ENCODE measurements at regions not wholly inside any gene's neighbourhood (a gene's known extent, or its start where the extent isn't known, plus 50 kb on each side); places are given as distances from the start of the nearest gene placed in this dataset.

- no peak for DNase-seq
- intact Hi-C loops (cut with DNase I): no loop called here
- ATAC-seq: no peak
Measured at GRCh38 chr19:28838909-28839308, 374.0 kb downstream of the UQCRFS1 start.

GRCh38 chr19:28836421-28836820 is 376.5 kb downstream of the UQCRFS1 start:
- DNase-seq (no peak), ATAC-seq (no peak)
- intact Hi-C loops (cut with DNase I): no loop called here

- DNase-seq (no peak), ATAC-seq (no peak)
- intact Hi-C loops (cut with DNase I): no loop called here
Measured at GRCh38 chr19:28834996-28835395, 378.0 kb downstream of the UQCRFS1 start.

GRCh38 chr19:28831462-28831861 is 381.5 kb downstream of the UQCRFS1 start:
- intact Hi-C loops (cut with DNase I): no loop called here
- no peak for ATAC-seq
- no peak for DNase-seq

- no peak for ATAC-seq
- no peak for DNase-seq
- intact Hi-C loops (cut with DNase I): no loop called here
Measured at GRCh38 chr19:28829762-28830161, 383.2 kb downstream of the UQCRFS1 start.

GRCh38 chr19:28829359-28829758 is 383.6 kb downstream of the UQCRFS1 start:
- no peak for DNase-seq
- intact Hi-C loops (cut with DNase I): no loop called here
- ATAC-seq: no peak

- intact Hi-C loops (cut with DNase I): no loop called here
- DNase-seq (no peak), ATAC-seq (no peak)
Measured at GRCh38 chr19:28828276-28828870, 384.6 kb downstream of the UQCRFS1 start.

GRCh38 chr19:28827382-28827781 is 385.6 kb downstream of the UQCRFS1 start:
- intact Hi-C loops (cut with DNase I): no loop called here
- DNase-seq (no peak), ATAC-seq (no peak)

- no peak for DNase-seq
- intact Hi-C loops (cut with DNase I): no loop called here
- peak in 1 of 2 donors; percentile 69 for ATAC-seq
Measured at GRCh38 chr19:28823338-28823961, 389.5 kb downstream of the UQCRFS1 start.

GRCh38 chr19:28820289-28820688 is 392.7 kb downstream of the UQCRFS1 start:
- DNase-seq (no peak), ATAC-seq (no peak)
- intact Hi-C loops (cut with DNase I): no loop called here

- intact Hi-C loops (cut with DNase I): no loop called here
- no peak for ATAC-seq
- no peak for DNase-seq
Measured at GRCh38 chr19:28815257-28815656, 397.7 kb downstream of the UQCRFS1 start.

- intact Hi-C loops (cut with DNase I): no loop called here
- DNase-seq (no peak), ATAC-seq (peak; percentile 37 to 70)
Measured at GRCh38 chr19:28794301-28794700, 418.6 kb downstream of the UQCRFS1 start.

GRCh38 chr19:28793391-28794168 is 419.4 kb downstream of the UQCRFS1 start:
- intact Hi-C loops (cut with DNase I): no loop called here
- DNase-seq: no peak

GRCh38 chr19:28785971-28786370 is 427.0 kb downstream of the UQCRFS1 start:
- ATAC-seq (no peak), DNase-seq (no peak)
- intact Hi-C loops (cut with DNase I): no loop called here

More at GRCh38 chr19:28793391-28794168, 419.4 kb downstream of the UQCRFS1 start:
- ATAC-seq: peak; percentile 73 to 79

GRCh38 chr19:28764066-28764465 is 448.9 kb downstream of the UQCRFS1 start:
- no peak for ATAC-seq

GRCh38 chr19:28746478-28746877 is 466.5 kb downstream of the UQCRFS1 start:
- intact Hi-C loops (cut with DNase I): no loop called here
- no peak for ATAC-seq
- DNase-seq: no peak

More at GRCh38 chr19:28764066-28764465, 448.9 kb downstream of the UQCRFS1 start:
- intact Hi-C loops (cut with DNase I): no loop called here
- no peak for DNase-seq

GRCh38 chr19:28744943-28745342 is 468.0 kb downstream of the UQCRFS1 start:
- ATAC-seq (no peak), DNase-seq (no peak)
- intact Hi-C loops (cut with DNase I): no loop called here

- intact Hi-C loops (cut with DNase I): no loop called here
- DNase-seq (no peak), ATAC-seq (no peak)
Measured at GRCh38 chr19:28744014-28744413, 468.9 kb downstream of the UQCRFS1 start.

GRCh38 chr19:28737021-28737895 is 475.7 kb downstream of the UQCRFS1 start:
- intact Hi-C loops (cut with DNase I): loop anchor here (1.0 to 5.0 kb wide), 3 partner anchors 140 to 525 kb away; no protein-coding TSS in a partner anchor
- ATAC-seq: peak; percentile 52 to 68
- no peak for DNase-seq
